GM21528 (cell line): ENCODE measurements at regions not wholly inside any gene's neighbourhood (a gene's known extent, or its start where the extent isn't known, plus 50 kb on each side); places are given as distances from the start of the nearest gene placed in this dataset.

Experiments used
- ATAC-seq: cut with Tn5 transposase; IDR thresholded peaks from one replicate; pipeline ENCODE4 v1.9.1; 2021; ENCODE audit warnings: mild to moderate bottlenecking, moderate library complexity; ENCODE audit not compliant: unreplicated experiment, low FRiP score

- ATAC-seq, result no peak
Observed at GRCh38 chr1:104408268-104408667, 658.6 kb downstream of the AMY1C start.

- no peak for ATAC-seq
Observed at GRCh38 chr1:104435255-104435654, 685.6 kb downstream of the AMY1C start.

- no peak for ATAC-seq
Observed at GRCh38 chr1:104440011-104440410, 690.3 kb downstream of the AMY1C start.

- ATAC-seq, result no peak
Observed at GRCh38 chr1:104456724-104457123, 707.0 kb downstream of the AMY1C start.

GRCh38 chr1:104459886-104460285 lies 710.2 kb downstream of the AMY1C start:
- ATAC-seq, result no peak

- ATAC-seq, result no peak
Observed at GRCh38 chr1:104460880-104461279, 711.2 kb downstream of the AMY1C start.

- no peak for ATAC-seq
Observed at GRCh38 chr1:104463126-104463697, 713.5 kb downstream of the AMY1C start.

- ATAC-seq, result no peak
Observed at GRCh38 chr1:104466068-104466467, 716.4 kb downstream of the AMY1C start.

GRCh38 chr1:104467590-104467989 lies 717.9 kb downstream of the AMY1C start:
- ATAC-seq, result peak; percentile 54

GRCh38 chr1:104468282-104468681 lies 718.6 kb downstream of the AMY1C start:
- peak; percentile 62 for ATAC-seq

- no peak for ATAC-seq
Observed at GRCh38 chr1:104476126-104476525, 726.4 kb downstream of the AMY1C start.

- no peak for ATAC-seq
Observed at GRCh38 chr1:104488296-104489015, 738.8 kb downstream of the AMY1C start.

- no peak for ATAC-seq
Observed at GRCh38 chr1:104526158-104526795, 776.6 kb downstream of the AMY1C start.

GRCh38 chr1:104531990-104532389 lies 782.3 kb downstream of the AMY1C start:
- no peak for ATAC-seq

- ATAC-seq, result no peak
Observed at GRCh38 chr1:104574620-104575019, 824.9 kb downstream of the AMY1C start.

- no peak for ATAC-seq
Observed at GRCh38 chr1:104592926-104593325, 843.2 kb downstream of the AMY1C start.

- ATAC-seq, result no peak
Observed at GRCh38 chr1:104593413-104594187, 843.9 kb downstream of the AMY1C start.

GRCh38 chr1:104617474-104617873 lies 867.8 kb downstream of the AMY1C start:
- no peak for ATAC-seq

- ATAC-seq, result no peak
Observed at GRCh38 chr1:104621221-104621620, 871.5 kb downstream of the AMY1C start.

- no peak for ATAC-seq
Observed at GRCh38 chr1:104624538-104624937, 874.8 kb downstream of the AMY1C start.

- no peak for ATAC-seq
Observed at GRCh38 chr1:104629589-104629988, 879.9 kb downstream of the AMY1C start.
